Endothelial cell of umbilical vein (primary cell): ENCODE measurements at regions not wholly inside any gene's neighbourhood (a gene's known extent, or its start where the extent isn't known, plus 50 kb on each side); places are given as distances from the start of the nearest gene placed in this dataset.

Experiments used
- CTCF ChIP-seq, 2 donors: IDR thresholded peaks; 1 replicate in 1 of 2; 2 replicates in 1 of 2; pipeline ENCODE4 v1.5.1; 2011; ENCODE audit warnings: low read length in 2 of 2, mild to moderate bottlenecking in 2 of 2, moderate library complexity in 2 of 2, control low read depth in 1 of 2, inconsistent platforms in 1 of 2, low read depth in 1 of 2; ENCODE audit not compliant: insufficient read depth in 1 of 2; ENCODE audit errors: extremely low read depth in 1 of 2
- EZH2 ChIP-seq: IDR thresholded peaks from 2 replicates; pipeline ENCODE4 v1.6.1; 2012; ENCODE audit warnings: borderline replicate concordance, low read depth, mild to moderate bottlenecking, moderate library complexity, low read length, inconsistent platforms; ENCODE audit not compliant: severe bottlenecking
- POLR2A ChIP-seq: IDR thresholded peaks from 2 replicates; pipeline ENCODE4 v1.6.1; 2012; ENCODE audit warnings: low read depth, mild to moderate bottlenecking, control low read depth, low read length
- POLR2AphosphoS5 ChIP-seq: IDR thresholded peaks from 2 replicates; pipeline ENCODE4 v1.6.1; 2012; ENCODE audit warnings: low read depth, mild to moderate bottlenecking, control low read depth, low read length, moderate library complexity; ENCODE audit not compliant: insufficient read depth

GRCh38 chr20:53839423-53840176 lies 230.8 kb downstream of the BCAS1 start:
- TF ChIP-seq POLR2A (no peak), CTCF (IDR thresholded peaks at IDR 0.05; ENCODE audit: extremely low read depth in 1 of 2, insufficient read depth in 1 of 2, low read depth in 1 of 2, low read length in 2 of 2) (no peak), POLR2AphosphoS5 (no peak), EZH2 (no peak)
